K562 (cell line): ENCODE measurements at regions not wholly inside any gene's neighbourhood (a gene's known extent, or its start where the extent isn't known, plus 50 kb on each side); places are given as distances from the start of the nearest gene placed in this dataset. TPM values are rescaled to one million over a fixed set of nuclear protein-coding genes. Genes with fewer than 3 reads are reported as not detected.

Source experiments
- small RNA-seq: library from RNA; depleted of rRNA; stranded (forward); fragments of <200 nt; gene quantifications from one replicate; pipeline ENCODE3, GENCODE V24; 2014

Small RNAs in the stretch of these regions (small RNA-seq; reads per million reads assigned to genes)
- not detected for gene RNU6-560P
